GM12891 (cell line): ENCODE measurements at regions not wholly inside any gene's neighbourhood (a gene's known extent, or its start where the extent isn't known, plus 50 kb on each side); places are given as distances from the start of the nearest gene placed in this dataset.

Experiments
- DNase-seq: peaks from one replicate; pipeline ENCODE4 v3.0.0; 2011; ENCODE audit warnings: low spot score; ENCODE audit not compliant: insufficient read length
- FAIRE-seq: peaks from 2 replicates; lab custom pipeline; 2011; peaks lifted over from hg19 to GRCh38; lab: Jason Lieb, UNC
- PAX5 ChIP-seq: IDR thresholded peaks from 2 replicates; pipeline ENCODE4 v1.6.1; 2011; ENCODE audit warnings: low read length, moderate library complexity, mild to moderate bottlenecking; ENCODE audit not compliant: insufficient read depth, severe bottlenecking
- POLR2A ChIP-seq: IDR thresholded peaks from 2 replicates; pipeline ENCODE4 v1.6.1; 2011; ENCODE audit warnings: low read depth, low read length, control low read depth
- POLR2AphosphoS5 ChIP-seq: IDR thresholded peaks from 2 replicates; pipeline ENCODE4 v1.6.1; 2011; ENCODE audit warnings: low read depth, low read length, control low read depth
- POU2F2 ChIP-seq: IDR thresholded peaks from 2 replicates; pipeline ENCODE4 v1.6.1; 2011; ENCODE audit warnings: low read depth, mild to moderate bottlenecking, control low read depth, low read length, moderate library complexity
- SPI1 ChIP-seq: IDR thresholded peaks from 2 replicates; pipeline ENCODE4 v1.6.1; 2011; ENCODE audit warnings: low read depth, low read length, control low read depth
- TAF1 ChIP-seq: IDR thresholded peaks from 2 replicates; pipeline ENCODE4 v1.6.1; 2011; ENCODE audit warnings: low read depth, low read length, control low read depth

- FAIRE-seq (no peak), DNase-seq (no peak)
- TF ChIP-seq TAF1 (no peak), PAX5 (no peak), POLR2A (no peak), POU2F2 (no peak), SPI1 (no peak), POLR2AphosphoS5 (no peak)
Measured at GRCh38 chr13:22062478-22063205, 391.8 kb downstream of the FGF9 start.

DNA sequence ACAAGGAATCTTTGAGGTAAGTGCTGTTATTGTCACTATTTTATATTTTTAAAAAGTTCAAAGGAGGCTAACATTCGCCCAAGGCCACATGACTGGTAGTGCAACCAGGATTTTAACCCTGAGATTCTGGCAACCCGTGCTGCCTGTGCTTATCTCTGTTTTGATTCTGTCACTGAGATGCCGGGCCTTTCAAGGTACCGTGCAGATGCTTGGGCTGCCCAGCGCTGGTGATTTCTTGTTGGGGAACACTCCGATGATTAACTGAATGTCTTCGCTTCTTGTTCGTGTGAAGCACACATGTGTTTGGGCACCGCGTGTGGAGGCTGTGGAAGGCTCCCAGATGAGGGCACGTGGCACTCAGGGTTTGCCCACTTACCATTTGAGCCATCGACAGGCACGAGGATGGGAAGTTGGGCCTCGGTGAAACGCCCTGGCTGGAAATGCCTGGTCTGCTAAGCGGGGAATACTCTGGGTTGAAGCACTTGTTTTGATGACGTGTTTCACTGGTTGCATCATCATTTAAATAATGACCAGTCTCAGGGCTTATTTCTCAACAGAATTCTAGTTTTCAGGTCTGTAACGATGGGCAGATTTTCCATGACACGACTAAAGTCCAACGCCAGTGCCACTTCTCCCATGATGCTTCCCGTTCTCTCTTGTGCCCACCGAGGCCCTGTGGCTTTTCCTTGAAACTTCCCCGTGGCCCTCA lies 392.7 kb downstream of the FGF9 start:
- DNase-seq (no peak), FAIRE-seq (no peak)
- TF ChIP-seq POLR2A (no peak), POLR2AphosphoS5 (no peak), SPI1 (no peak)

- DNase-seq (no peak), FAIRE-seq (no peak)
- no peak for TF ChIP-seq PAX5
- no peak for TF ChIP-seq TAF1
- no peak for TF ChIP-seq POLR2A
- TF ChIP-seq POLR2AphosphoS5: no peak
- no peak for TF ChIP-seq POU2F2
- TF ChIP-seq SPI1: no peak
Measured at GRCh38 chr13:22064854-22065620, 394.2 kb downstream of the FGF9 start.

DNA sequence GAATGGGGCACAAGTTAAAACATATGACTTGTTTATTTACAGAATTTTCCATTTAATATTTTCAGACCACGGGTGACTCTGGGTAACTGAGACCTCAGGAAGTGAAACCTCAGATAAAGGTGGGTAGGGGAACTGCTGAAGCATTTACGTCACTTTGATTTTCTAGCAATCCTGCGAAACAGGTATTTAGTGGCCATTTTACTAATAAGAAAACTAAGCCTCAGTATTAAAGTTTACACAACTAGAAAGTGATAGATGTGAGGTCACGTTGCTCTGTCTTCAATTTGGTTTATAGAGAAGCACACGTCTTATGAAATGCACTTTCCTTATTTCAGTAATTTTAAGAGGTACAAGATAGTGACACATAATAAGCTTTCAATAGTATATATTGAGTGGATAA lies 402.8 kb downstream of the FGF9 start:
- TF ChIP-seq PAX5 (no peak), SPI1 (peak; percentile 89)
- no peak for DNase-seq
- no peak for FAIRE-seq

- DNase-seq (no peak), FAIRE-seq (no peak)
- TF ChIP-seq POLR2AphosphoS5 (no peak), POU2F2 (no peak), PAX5 (no peak), SPI1 (no peak), POLR2A (no peak), TAF1 (no peak)
Measured at GRCh38 chr13:22074403-22074802, 403.5 kb downstream of the FGF9 start.

DNA sequence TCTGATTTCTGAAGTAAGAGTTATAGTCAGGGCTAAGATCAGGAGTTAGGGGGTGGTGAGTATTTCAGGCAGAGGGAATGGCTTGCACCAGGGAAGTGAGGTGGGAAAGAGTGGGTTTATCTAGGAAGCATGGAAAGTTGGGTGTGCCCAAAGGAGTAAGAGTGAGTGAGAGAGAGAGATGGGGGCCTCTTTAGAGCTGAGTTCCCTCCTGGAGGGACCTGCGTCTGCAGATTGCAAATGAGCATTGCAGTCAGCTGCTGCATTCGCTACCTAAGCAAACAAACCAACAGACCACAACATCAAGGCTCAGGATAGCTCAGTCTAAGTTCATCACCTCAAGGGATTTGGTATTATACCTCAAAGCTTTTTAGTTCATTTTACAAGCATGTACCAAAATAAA lies 405.8 kb downstream of the FGF9 start:
- no peak for DNase-seq
- no peak for TF ChIP-seq SPI1
- no peak for TF ChIP-seq POLR2A
- no peak for FAIRE-seq

GRCh38 chr13:22077205-22077683 lies 406.4 kb downstream of the FGF9 start:
- no peak for DNase-seq
- no peak for FAIRE-seq
- TF ChIP-seq TAF1: no peak
- no peak for TF ChIP-seq SPI1
- no peak for TF ChIP-seq POLR2A
- no peak for TF ChIP-seq POU2F2
- no peak for TF ChIP-seq PAX5
- no peak for TF ChIP-seq POLR2AphosphoS5

GRCh38 chr13:22077764-22078163 lies 406.9 kb downstream of the FGF9 start:
- DNase-seq (no peak), FAIRE-seq (no peak)
- no peak for TF ChIP-seq POLR2A
- no peak for TF ChIP-seq POU2F2
- no peak for TF ChIP-seq SPI1
- TF ChIP-seq TAF1: no peak
- no peak for TF ChIP-seq PAX5
- no peak for TF ChIP-seq POLR2AphosphoS5

DNA sequence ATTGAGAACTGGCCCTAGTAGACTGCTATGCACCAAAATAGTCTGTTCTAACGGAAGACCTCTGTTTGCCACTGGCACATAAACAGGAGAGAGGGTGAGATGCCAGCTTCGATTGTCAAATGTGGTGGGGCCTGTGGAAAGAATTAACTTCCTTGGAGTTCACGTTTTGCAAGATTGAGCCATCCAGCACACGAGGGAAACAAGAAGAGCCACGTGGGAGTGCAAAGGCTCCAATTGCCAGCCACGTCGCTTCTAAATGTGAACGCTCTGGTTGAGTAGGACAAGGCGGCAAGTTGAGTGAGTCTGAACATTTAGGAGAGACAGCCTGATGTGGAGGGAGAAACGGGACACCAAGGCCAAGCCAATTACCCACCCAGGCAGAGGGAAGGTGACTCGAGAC lies 409.1 kb downstream of the FGF9 start:
- FAIRE-seq (no peak), DNase-seq (no peak)

More for the DNA sequence above, 409.1 kb downstream of the FGF9 start:
- no peak for TF ChIP-seq POU2F2
- TF ChIP-seq TAF1: no peak
- no peak for TF ChIP-seq SPI1
- TF ChIP-seq POLR2AphosphoS5: no peak
